H54 (cell line): ENCODE measurements at regions not wholly inside any gene's neighbourhood (a gene's known extent, or its start where the extent isn't known, plus 50 kb on each side); places are given as distances from the start of the nearest gene placed in this dataset.

Experiments used
- DNase-seq: peaks from one replicate; pipeline ENCODE4 v3.0.0; 2011; ENCODE audit warnings: low spot score, mixed read lengths; ENCODE audit not compliant: insufficient read length
- FAIRE-seq: peaks from 3 replicates; lab custom pipeline; 2011; peaks lifted over from hg19 to GRCh38; lab: Jason Lieb, UNC
- POLR2A ChIP-seq: IDR thresholded peaks from 2 replicates; pipeline ENCODE4 v1.6.1; 2011; ENCODE audit warnings: low read depth, mild to moderate bottlenecking, low read length

DNA sequence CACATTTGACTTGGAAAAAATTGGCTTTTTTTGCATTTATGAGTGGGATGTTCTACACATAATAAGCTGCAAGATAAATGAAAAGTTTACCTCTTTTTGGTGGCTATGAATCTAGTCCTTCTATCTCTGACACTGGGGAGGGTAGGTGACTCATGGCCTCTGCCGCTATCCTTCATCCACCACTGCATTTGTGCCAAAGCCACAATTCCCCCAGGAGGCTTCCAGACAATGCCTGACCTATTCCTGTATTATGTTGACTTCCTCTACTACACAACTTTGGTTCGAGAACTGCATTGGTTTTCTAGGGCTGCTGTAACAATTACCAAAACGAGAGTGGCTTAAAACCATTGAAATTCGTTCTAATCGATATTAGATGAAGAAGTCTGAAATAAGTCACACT, 245.6 kb downstream of the TRAM1L1 start:
- FAIRE-seq, result peak; percentile 67

DNA sequence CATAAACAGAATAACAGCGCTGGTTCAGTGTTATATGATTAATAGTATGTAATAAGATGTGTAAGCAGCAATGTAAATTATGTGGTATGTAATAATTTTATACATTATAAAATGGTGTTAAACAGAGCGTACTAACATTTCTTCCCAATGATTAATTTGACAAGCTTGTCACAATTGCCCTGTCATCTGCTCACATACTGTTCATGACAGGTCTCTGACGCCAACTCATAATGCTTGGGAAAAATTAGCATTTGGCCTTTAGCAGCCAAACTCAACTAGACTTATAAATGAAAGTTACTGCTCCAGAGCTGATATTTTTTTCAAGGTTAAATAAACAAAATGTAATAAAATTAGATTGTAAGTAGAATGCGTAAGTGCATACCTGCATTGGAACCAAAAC, 246.8 kb downstream of the TRAM1L1 start:
- DNase-seq (no peak), FAIRE-seq (no peak)
- no peak for TF ChIP-seq POLR2A

More for the DNA sequence above, 245.6 kb downstream of the TRAM1L1 start:
- no peak for TF ChIP-seq POLR2A
- peak; percentile 1 for DNase-seq

DNA sequence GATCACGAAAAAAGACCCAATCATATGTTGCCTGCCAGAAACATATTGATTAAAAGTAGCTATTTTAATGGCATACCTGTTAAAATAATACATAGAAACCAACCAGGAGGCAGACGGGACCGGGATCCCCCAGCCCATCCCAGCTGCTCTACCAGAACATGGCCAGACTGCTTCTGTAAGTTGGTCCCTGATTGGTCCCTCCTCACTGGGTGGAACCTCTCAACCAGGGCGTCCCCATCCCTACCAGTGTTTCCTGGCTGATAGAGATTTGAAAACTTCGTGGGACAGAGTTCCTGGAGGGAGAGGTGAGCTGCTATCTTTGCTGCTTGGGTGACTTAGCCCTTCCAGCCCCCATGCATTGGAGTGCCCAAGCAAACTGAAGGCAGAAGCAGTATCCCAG, 256.2 kb downstream of the TRAM1L1 start:
- no peak; the same call in 1 of the 2 replicates for TF ChIP-seq POLR2A
- DNase-seq, result peak; percentile 44
- FAIRE-seq, result peak; percentile 66

DNA sequence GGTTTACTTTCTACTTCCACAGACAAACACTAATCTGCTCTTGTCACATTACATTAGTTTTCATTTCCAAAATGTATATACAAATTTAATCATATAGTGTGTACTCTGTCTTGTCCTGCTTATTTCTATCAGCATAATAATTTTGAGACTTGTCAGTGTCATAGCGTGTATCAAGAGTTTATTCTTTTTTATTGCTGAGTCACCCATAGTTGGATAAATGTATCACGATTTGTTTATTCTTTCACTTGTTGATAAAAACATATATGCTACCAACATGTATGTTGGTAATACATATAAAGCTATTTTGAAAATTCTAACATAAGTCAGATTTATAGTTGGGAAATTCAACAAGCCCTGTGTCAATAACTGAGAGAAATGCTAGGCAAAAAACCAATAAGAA, 261.2 kb downstream of the TRAM1L1 start:
- no peak for TF ChIP-seq POLR2A
- DNase-seq (no peak), FAIRE-seq (no peak)

DNA sequence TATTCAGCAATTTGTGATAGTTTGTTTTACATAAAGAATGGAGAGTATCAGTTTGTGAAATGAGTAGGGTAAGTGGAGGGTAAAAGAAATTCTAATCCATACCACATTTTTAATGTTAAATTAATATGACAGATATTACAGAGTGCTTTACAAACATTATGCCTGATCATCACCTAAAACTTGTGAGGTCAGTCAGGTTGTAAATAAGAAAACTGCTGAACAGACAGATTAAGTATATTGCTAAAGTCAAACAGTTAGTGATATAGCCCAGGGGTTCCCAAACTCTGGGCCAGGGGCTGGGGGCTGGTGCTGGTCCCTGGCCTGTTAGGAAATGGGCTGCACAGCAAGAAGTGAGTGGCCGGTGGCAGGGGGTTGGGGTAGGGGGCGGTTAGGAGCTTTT, 273.6 kb downstream of the TRAM1L1 start:
- FAIRE-seq, result no peak

DNA sequence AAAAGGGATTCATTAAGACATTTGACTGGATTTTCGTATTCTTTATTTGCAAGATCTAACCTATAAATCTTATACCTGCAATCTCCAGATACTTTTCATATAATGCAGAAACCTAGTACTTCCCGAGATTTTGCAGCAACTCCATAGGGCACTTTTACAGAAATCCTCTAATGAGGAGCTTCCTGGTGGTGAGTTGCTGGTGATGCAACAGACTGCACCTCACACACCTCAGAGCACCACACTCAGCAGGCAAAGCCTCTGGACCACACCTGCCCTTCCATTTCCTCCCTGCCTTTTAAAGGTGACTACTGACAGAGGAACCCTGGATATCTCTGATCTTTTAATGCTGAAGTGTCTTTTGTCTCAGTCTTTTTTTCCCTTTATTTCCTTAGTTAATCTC, 289.4 kb downstream of the TRAM1L1 start:
- no peak for TF ChIP-seq POLR2A
- DNase-seq (no peak), FAIRE-seq (no peak)

More for the DNA sequence above, 273.6 kb downstream of the TRAM1L1 start:
- TF ChIP-seq POLR2A, result no peak
- DNase-seq, result no peak

DNA sequence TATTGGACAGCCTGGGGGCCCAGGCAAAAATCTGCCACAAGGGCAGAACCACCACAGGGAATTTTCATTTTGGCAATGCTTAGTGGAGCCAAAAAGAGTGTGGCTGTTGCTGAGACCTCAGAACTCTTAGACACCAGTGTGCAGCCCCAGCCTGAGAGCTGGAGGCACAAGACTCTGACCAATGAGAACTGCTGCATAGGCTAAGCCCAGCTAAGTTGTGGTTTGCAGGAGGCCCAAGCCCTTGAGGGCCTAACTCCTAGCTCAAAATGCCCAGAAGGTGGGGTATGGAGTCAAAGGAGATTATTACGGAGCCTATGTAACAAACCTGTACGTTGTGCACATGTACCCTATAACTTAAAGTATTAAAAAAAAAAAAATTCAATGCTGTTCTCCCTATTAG, 296.7 kb downstream of the TRAM1L1 start:
- no peak for TF ChIP-seq POLR2A
- FAIRE-seq (no peak), DNase-seq (no peak)

DNA sequence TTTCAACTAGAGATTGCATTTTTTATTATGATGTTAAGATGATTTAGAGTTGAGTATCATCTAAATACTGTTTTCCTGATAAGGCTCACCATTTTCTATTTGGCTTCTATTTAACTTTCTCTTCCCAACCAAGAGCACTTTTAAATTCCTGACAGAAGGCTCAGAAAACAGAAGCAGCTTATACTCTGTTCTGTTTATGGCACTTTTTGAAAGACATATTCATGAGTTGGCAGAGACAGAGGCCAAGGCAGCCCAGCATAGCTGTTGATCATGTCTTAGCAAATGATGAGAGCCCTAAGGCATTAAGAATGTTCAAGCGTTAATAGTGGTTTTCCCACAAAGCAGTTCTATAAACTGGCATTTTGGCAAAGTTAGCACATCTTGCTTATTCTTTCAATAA, 330.3 kb downstream of the TRAM1L1 start:
- no peak for FAIRE-seq
- no peak for TF ChIP-seq POLR2A
- no peak for DNase-seq

DNA sequence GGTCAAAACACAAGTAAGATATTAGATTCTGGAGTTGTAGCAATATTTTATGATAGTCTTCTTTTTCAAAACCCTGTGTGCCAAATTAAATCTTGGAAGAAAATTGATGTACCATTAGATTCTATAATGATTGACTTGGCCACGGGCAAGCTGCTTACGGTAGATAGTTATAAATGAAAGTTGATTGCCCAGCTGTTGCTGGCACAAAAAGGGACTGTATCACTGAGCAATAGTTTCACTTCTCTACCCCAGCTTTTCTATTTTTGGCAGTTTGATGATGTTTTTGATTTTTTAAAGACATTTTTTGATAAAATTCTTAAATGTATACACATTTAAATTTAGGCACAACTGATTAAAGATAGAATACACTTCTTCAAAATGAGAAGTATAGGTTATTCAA, 333.3 kb downstream of the TRAM1L1 start:
- no peak for FAIRE-seq
- no peak for DNase-seq
- TF ChIP-seq POLR2A, result no peak

DNA sequence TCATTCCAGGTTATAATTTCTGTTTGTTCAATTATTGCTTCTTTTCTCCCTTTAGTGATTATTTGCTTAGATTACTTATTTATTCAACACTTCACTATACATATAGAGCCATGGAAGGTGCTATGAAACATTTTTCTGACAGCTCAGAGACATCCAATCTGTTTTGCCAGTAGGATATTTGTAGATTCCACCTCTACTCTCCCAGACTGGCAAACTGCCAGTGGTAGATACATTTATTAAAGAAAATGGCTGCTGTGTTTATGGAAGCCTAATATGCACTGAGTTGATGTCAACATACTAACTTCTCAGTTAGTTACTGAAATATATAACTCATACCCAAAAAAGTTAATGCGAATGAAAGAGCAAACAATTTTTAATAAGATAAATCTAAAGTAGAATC, 348.6 kb downstream of the TRAM1L1 start:
- FAIRE-seq (no peak), DNase-seq (no peak)
- TF ChIP-seq POLR2A, result no peak

DNA sequence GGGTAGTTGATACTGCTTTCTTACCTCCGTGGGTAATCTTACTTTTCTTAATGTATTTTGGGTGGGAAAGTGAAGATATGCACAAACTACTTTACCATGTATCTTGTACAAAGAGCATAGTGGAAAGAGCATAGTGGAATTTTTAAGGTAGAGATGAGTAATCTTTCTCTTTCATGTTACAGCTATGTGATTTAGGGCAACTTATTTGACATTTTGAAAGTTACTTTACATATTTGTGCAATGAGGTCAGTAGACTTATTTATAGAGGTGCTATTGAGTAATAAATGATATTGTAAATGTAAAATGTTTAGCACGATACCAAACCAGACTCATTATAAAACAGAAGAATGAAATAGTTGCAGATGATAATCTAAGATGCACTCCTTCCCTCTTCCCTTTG, 351.2 kb downstream of the TRAM1L1 start:
- DNase-seq (no peak), FAIRE-seq (no peak)

DNA sequence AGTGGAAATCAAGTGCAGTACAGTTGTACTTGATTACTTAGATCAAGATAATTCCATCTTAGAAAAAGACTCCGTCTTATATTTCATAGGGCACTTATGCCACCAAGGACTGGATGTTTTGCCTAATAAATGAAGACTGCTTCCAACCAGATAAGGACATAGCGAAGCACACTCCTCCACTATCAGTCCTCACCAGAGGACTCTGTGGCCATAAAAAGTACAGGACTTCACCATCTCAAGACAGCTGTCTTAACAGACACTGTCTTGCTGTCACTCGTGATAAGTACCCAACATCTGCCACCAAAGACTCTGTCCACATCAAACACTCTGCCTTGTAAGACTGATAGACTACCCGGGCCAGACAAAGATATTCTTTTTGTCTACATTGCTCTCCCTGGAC, 352.0 kb downstream of the TRAM1L1 start:
- TF ChIP-seq POLR2A, result no peak
- FAIRE-seq (no peak), DNase-seq (no peak)

More for the DNA sequence above, 351.2 kb downstream of the TRAM1L1 start:
- TF ChIP-seq POLR2A, result no peak

DNA sequence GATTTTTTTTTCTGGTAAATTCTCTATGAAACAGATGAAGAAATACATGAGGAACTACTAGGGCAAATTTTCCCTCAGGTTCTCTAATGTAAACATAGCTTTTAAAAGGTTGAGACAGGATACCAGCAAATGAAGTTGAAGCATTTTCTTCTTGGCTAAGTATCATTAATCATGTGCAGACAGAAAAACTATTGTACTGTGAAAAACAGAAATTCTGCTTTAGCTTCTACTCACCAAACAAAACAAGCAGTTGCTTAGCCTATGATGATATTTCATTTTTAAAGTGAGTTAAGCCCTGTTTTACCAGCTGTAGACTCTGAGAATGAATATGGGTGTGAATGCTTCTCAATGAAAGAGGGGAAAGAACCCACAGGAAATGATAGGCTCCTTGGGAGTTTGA, 358.9 kb downstream of the TRAM1L1 start:
- no peak for TF ChIP-seq POLR2A
- no peak for FAIRE-seq
- DNase-seq, result no peak

DNA sequence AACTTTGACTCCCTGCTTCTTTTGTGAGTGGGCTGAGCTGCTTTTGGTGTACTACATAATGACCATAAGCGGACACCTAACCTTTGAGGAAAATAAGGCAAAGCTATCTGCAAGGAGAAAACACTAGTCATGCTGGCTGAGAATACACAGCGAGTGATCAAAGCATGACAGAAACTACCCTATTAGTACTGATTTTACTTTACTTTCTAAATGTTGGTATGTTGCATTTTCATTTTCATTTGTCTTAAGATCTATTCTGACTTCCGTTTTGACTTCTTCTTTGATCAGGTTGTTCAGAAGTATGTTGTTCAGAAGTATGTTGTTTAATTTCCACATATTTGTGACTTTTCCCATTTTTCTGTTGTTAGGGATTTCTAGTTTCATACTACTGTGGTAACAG, 361.1 kb downstream of the TRAM1L1 start:
- no peak for DNase-seq
- FAIRE-seq, result no peak
- TF ChIP-seq POLR2A, result no peak

DNA sequence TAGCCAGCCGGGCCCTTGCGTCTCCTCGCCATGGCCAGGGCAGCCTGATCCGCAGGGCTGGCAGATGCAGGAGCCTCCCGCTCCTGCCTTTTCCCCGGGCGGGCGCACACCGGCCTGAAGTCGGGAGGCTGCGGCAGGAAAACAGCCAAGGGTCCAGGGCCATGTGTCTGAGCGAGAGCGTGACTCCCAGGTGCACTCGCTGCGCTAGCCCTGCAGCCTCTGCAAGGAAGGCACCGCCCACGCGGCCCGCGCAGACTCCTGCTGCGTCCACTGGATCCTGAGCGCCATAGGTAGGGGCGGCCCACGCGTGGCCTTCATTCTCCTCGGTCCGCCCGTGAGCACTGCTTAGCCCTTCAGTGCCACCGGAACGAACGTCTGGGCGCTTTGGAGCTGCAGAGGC, 379.9 kb downstream of the TRAM1L1 start:
- no peak for TF ChIP-seq POLR2A
- FAIRE-seq (no peak), DNase-seq (no peak)

DNA sequence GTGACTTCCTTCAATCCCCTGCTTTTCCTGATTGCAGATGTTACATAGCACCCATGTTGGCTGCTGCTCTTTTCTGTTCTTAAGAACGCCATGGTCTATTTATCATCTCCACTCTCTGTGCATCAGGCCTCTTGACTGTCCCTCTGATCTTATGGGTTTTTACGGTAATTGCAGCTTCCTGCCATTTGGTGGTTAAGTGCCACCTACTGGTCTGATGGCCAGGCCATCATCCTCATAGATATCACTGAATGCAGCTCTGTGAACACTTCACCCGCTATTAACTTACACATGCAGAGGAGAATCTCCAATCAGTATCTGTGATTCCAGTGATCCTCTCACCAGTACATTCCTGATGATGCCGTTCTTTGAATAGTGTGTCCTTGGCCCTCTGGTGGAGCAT, 382.4 kb downstream of the TRAM1L1 start:
- DNase-seq (no peak), FAIRE-seq (no peak)
- TF ChIP-seq POLR2A, result no peak

DNA sequence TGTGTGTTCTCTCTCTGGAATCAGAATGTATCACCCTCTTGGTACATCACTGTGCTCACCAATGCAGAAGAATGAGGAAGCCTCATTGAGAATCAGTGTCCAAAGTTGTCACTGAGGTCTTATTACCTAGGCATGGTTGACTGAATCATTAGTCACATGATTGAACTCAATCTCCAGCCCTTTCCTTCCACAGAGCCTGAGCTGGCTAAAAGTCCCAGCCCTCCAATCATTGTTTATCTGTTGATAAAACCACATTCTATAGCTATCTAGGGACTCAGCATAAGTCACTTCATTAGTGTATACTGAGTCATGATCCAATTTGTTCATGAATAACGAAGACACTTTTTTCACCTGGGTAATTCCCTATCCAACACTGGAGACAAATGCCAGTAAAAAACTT, 396.8 kb downstream of the TRAM1L1 start:
- DNase-seq, result no peak
- FAIRE-seq, result no peak
- no peak for TF ChIP-seq POLR2A
